RKO (cell line): ENCODE measurements at regions not wholly inside any gene's neighbourhood (a gene's known extent, or its start where the extent isn't known, plus 50 kb on each side); places are given as distances from the start of the nearest gene placed in this dataset.

Experiments
- DNase-seq: peaks from one replicate; pipeline ENCODE4 v3.0.0-alpha.2; 2016; ENCODE audit warnings: low spot score

GRCh38 chr18:10314066-10314465 is 140.4 kb upstream of the APCDD1 start:
- DNase-seq, result no peak

- no peak for DNase-seq
Observed at GRCh38 chr18:10315522-10315921, 138.9 kb upstream of the APCDD1 start.

DNA sequence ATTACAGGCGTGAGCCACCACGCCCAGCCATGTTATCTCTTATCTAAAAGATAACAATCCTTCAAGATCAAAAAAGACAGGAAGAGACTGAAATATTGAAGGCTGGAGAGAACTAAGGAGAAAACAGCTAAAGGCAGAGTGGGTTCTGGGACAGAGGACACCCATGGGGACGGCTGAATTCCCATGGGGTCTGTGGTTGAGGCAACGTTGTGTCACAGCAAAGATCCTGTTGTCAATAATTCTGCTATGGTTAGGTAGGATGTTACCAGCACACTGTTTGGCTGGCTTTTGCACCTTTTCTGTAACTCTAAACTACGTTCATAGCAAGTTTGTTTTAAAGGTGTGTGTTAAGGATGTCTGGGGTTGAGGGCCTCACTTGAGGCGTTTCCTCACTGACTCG is 137.7 kb upstream of the APCDD1 start:
- DNase-seq, result no peak

- DNase-seq, result no peak
Observed at GRCh38 chr18:10317864-10318690, 136.4 kb upstream of the APCDD1 start.

- DNase-seq, result no peak
Observed at GRCh38 chr18:10318691-10318970, 135.8 kb upstream of the APCDD1 start.

- DNase-seq, result no peak
Observed at GRCh38 chr18:10319026-10319425, 135.4 kb upstream of the APCDD1 start.

DNA sequence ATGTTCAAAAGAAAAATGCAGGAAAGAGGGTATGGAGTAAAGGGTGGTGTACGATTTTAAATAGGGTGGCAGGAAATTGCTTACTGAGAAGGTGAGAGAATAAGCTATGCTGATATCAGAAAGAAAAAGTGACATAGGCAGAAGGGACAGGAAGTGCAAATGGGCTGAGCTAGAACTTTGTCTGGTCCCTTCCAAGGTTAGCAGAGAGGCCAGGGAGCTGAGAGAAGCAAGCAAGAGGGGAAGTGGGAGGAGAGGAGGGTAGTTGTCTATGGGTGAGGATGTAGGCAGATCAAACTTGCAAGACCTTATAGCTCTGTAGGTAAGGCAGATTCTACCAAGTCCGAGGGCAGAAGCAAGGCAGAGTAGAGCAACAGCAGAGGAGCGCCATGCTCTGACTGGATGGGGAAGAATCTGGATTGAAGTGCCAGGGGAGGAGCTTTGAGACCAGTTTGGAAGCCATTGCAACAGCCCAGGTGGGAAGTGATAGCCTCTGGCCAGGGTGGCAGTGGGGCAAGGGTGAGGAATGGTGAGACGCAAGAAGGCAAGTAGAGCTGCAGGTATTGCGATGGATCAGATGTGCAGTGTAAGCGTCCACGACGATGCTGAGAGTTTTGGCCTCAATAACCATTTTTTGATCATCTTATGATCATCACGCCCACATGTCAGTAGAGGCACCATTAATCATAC is 134.4 kb upstream of the APCDD1 start:
- DNase-seq, result no peak

DNA sequence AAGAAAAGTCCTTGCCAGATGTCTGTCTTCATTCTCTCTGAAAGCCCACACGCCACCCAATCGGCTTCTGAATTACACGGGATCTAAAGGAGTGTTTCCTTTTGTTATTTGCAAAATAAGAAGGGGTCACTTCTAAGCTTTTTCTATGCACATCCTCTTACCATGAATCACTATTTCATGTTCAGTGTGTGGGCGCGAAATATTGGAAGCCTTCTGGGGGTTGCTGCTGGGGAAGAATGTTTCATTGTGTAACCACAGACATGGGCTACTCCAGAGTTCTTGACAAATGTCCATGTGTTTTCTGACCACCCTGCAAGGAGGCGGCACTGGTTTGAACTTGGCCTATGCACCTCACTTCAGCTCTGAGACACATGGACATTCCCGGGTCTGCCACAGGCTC is 133.6 kb upstream of the APCDD1 start:
- no peak for DNase-seq

GRCh38 chr18:10321576-10321975 is 132.9 kb upstream of the APCDD1 start:
- no peak for DNase-seq

GRCh38 chr18:10322004-10322403 is 132.4 kb upstream of the APCDD1 start:
- DNase-seq, result no peak

- DNase-seq, result no peak
Observed at GRCh38 chr18:10322435-10322834, 132.0 kb upstream of the APCDD1 start.

DNA sequence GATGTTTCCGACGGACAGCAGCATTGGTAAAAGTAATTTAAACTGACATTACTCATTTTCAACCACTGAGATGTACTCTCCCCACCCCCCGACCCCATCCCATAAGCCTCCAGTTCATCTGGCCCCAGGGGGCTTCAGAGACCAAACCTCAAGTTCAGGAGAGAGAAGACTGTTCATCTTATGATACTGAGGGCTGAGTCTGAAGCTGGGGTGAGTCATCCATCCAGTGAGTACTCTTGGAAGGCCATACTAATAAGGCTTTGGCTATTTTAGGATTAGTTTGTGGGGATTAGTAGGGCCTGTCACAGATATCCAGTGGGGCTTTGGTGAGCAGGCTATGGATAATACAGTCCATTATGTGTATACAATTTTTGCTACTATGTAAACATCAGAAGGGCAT is 125.3 kb upstream of the APCDD1 start:
- no peak for DNase-seq

DNA sequence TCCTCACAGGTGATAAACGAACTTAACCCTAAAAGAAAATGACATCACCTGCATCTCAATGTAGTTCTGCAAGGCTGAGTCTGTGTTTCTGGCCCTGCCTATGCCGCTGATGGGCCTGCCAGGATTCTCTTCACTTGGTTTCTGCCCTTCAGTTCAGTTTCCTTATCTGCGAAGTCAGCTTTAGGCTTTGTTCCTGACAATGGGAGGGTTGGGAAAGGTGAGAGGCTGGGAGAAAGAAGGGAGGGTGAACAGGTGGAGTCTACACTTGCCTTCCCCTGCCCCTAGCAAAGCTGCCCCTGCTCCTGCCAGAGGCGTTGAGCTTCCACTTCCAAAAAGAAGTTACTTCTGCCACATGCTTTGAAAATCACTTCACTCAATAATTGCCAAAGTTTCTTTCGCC is 124.0 kb upstream of the APCDD1 start:
- DNase-seq, result no peak

DNA sequence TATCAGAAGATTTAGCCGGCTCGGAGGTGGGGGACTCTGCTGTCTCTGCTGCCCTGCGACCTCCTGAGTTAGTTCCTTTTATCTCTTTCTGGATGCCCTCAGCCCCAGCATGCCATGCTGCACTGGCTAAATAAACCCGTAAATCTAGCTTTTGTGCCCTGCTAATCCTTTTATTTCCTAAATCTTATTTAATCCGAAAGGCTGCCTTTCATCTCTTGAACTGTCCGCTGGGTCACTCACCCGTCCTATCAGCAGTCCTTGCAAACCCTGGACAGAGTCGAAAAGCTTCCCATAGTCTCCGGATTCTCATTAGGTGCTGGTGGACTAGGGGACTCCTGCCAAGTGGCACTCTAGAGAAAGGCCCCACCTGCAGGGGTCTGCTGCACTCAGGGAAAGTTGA is 122.0 kb upstream of the APCDD1 start:
- DNase-seq, result no peak

DNA sequence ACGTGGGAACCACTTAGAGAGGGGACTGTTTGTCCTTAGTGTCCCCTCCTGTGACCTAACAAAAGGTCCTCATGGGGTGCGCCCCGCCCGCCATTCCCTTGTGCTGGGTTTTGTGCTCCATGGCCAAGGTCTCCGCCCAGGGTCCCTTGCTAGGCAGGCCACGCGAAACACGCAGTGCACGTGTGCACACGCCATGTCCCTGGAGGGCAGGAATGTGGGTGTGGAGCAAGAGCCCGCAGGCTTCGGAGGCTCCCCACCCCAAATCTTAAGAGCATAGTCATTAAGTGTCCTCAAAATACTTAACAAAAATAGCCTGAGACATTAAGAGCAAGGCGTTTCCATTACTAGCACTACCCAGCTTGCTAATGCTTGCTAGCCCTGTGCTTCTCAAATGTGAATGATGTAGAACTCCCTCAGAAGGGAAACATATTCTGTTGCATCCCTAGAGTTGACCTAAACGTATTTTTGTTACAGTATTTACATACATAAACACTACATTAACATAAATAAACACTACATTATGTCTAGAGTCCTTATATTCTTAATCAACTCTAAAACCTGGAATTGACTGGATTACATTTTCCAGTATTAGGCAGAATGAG is 117.6 kb upstream of the APCDD1 start:
- DNase-seq, result no peak

- no peak for DNase-seq
Observed at GRCh38 chr18:10340821-10341220, 113.6 kb upstream of the APCDD1 start.

DNA sequence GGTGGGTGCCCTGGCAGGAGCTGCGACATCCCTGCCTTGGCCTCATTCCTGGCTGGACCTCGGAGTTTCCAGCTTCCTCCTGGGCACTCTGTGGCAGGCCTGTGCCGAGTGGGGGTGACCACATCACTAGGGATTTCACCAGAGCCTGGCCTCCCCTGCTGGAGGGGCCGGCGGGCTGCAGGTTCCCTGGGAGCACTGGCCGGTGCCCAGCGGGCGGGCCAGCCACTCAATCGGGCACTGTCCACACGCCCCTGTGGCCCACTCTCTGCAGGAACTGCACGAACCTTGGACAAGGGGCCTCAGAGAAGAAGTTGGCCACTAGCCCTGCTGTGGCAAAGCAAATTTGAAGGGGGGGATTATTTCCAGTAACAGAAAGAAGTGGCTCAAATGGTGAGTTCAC is 110.7 kb upstream of the APCDD1 start:
- no peak for DNase-seq

- no peak for DNase-seq
Observed at GRCh38 chr18:10346749-10347415, 107.6 kb upstream of the APCDD1 start.

DNA sequence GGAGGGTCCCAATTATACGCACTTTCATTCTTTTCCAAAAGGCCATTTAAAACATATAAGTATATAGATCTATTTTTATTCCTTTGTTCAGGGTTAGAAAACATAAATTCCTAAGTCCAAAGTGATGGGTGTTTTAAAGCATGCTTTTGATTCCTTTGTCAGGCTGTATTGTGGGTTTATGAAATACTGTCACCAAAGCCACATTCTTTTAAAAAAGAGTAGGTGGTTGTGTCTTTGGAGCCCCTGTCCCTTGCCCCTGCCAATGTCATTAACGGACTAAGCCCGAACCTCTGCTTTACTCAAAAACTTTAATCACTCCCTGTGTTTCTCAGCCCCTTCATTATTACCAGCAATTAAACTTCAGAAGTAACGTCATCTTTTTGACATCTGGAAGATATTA is 104.9 kb upstream of the APCDD1 start:
- no peak for DNase-seq

GRCh38 chr18:10350661-10351060 is 103.8 kb upstream of the APCDD1 start:
- DNase-seq, result no peak

DNA sequence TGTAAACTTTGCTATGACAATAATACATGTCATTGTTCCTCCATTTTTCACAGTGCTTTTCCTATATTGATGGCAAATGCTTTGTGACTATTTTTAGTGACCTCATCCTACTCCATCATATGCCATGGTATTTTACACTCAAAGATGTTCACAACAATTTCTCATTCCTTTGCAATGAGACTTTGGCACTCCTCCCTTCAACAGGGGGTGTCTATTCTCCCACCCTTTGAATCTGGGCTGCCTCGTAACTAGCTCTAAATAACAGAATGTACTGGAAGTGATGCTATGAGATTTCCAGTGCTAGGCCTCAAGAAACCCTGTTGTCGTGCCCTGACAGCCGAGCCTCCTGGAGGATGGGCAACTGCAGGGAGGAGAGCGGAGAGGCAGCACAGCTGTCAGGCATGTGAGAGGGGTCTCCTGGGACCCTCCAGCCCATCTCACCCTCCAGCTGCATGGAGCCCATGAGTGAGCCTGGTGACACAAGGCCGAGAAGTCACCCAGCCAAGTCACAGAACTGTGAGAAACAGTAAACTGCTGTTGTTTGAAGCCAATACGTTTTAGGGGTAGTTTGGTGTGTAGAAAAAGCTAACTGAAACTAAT is 103.1 kb upstream of the APCDD1 start:
- DNase-seq, result no peak

DNA sequence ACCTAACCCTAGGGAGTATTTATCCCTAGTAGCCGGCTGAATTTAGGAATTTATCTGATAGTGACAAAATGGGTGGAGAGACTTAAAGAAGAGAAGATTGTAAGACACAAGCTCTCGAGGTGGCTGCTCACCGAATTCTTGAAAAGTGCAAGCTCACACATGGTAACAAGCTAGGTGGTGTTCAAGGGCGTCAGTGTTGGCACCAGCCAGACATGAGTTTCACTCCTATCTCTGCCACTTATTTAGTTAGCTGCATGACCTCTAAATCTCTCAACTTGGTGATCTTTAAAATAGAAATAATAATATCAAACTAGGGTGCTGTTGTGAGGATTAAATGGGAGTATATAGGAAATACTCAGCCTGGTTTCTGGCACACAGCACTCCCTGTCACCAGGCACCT is 102.6 kb upstream of the APCDD1 start:
- no peak for DNase-seq

- DNase-seq, result no peak
Observed at GRCh38 chr18:10352671-10353070, 101.8 kb upstream of the APCDD1 start.
